ENCODE measurements at regions not wholly inside any gene's neighbourhood (a gene's known extent, or its start where the extent isn't known, plus 50 kb on each side); places are given as distances from the start of the nearest gene placed in this dataset.

- H3K4me2 ChIP-seq (ENCODE audit: insufficient read depth, low read length), result no peak overlapping the region
- TF ChIP-seq ZNF12 (CRISPR knock-in tag; IDR thresholded peaks at IDR 0.05) (no peak), ZNF23 (CRISPR knock-in tag; IDR thresholded peaks at IDR 0.05) (no peak), ZKSCAN8 (CRISPR knock-in tag; IDR thresholded peaks at IDR 0.05) (no peak), JUND (IDR thresholded peaks at IDR 0.05; ENCODE audit: borderline replicate concordance, low read depth, low read length) (no peak), JUND (tag; IDR thresholded peaks at IDR 0.05; ENCODE audit: borderline replicate concordance, low read depth, low read length) (no peak), NR2F6 (CRISPR knock-in tag; IDR thresholded peaks at IDR 0.05) (no peak), MBD1 (CRISPR knock-in tag; IDR thresholded peaks at IDR 0.05) (no peak), SOX6 (IDR thresholded peaks at IDR 0.05) (no peak), E2F5 (CRISPR knock-in tag; IDR thresholded peaks at IDR 0.05) (no peak), SMAD3 (CRISPR knock-in tag; conservative IDR thresholded peaks at IDR 0.05) (no peak), ZNF551 (CRISPR knock-in tag; IDR thresholded peaks at IDR 0.05) (no peak), MED1 (CRISPR knock-in tag; IDR thresholded peaks at IDR 0.05; ENCODE audit: borderline replicate concordance) (no peak), RBM15 (IDR thresholded peaks at IDR 0.05; ENCODE audit: insufficient read depth, low read length) (no peak), ZBTB12 (CRISPR knock-in tag; IDR thresholded peaks at IDR 0.05) (no peak)
- no peak for ATAC-seq
- 0% methylated on average over 1 of the region's 1 CpG for WGBS (ENCODE audit: insufficient coverage, low coverage, missing lambda C conversion rate)
- H3K9me1 ChIP-seq (ENCODE audit: control insufficient read depth, insufficient read depth, low read length), result no peaks in the 10 kb centered on the region
- CTCF ChIA-PET (ENCODE audit: low intra/inter-chr PET ratio), result no interaction called here
- intact Hi-C loops (cut with micrococcal nuclease) (no loop called here), in situ Hi-C loops (cut with MboI) (no loop called here)
- DNase-seq (ENCODE audit: extremely low read depth in 1 of 4, low spot score in 3 of 4), result no peak
- no TSS peak for BruUV-seq (replicated peaks)
- H3K79me2 ChIP-seq (ENCODE audit: control insufficient read depth, insufficient read depth, low read length), result no peaks in the 10 kb centered on the region
- H3K4me1 ChIP-seq (replicated peaks in 1 of 2; ENCODE audit: control insufficient read depth in 2 of 2, insufficient read depth in 2 of 2, low read length in 2 of 2), result no peaks in the 10 kb centered on the region
- no peak overlapping the region for H2AFZ ChIP-seq (ENCODE audit: low read depth, low read length)
- no peak for FAIRE-seq
- no peaks in the 10 kb centered on the region for H3K36me3 ChIP-seq (ENCODE audit: control insufficient read depth, insufficient read depth, low read length)
- H4K20me1 ChIP-seq (replicated peaks; ENCODE audit: control insufficient read depth, insufficient read depth, low read length), result no peaks in the 10 kb centered on the region
- no peaks in the 10 kb centered on the region for H3K27me3 ChIP-seq (ENCODE audit: control insufficient read depth in 2 of 2, insufficient read depth in 2 of 2, low read length in 2 of 2)
- H3K9ac ChIP-seq (ENCODE audit: insufficient read depth in 1 of 2, low read depth in 2 of 2, low read length in 2 of 2), result no peak overlapping the region
- no peaks in the 10 kb centered on the region for H3K9me3 ChIP-seq (replicated peaks; ENCODE audit: control insufficient read depth, insufficient read depth, low read depth, low read length)
- no peak overlapping the region for H3K27ac ChIP-seq (ENCODE audit: extremely low read depth, low read depth, low read length)
- POLR2A ChIA-PET, result no interaction called here
- H3K4me3 ChIP-seq, result no peak overlapping the region
Observed at GRCh38 chr9:82104252-82104651, 115.7 kb downstream of the SPATA31D1 start.

All from K562 (cell line).